Body of pancreas (tissue), 4 donors: ENCODE measurements at regions not wholly inside any gene's neighbourhood (a gene's known extent, or its start where the extent isn't known, plus 50 kb on each side); places are given as distances from the start of the nearest gene placed in this dataset.

Experiments
- ATAC-seq: fragments of 150-250 bp; one replicate; pipeline ENCODE4 v1.9.1; 2016
- DNase-seq, 4 donors: peaks; one replicate each; pipeline ENCODE4 v3.0.0-alpha.2; 2019
- H3K27ac ChIP-seq, 4 donors: fragments of 200-600 bp; sonication (generic); 1 replicate in 3 of 4; 2 replicates in 1 of 4; pipeline versions ENCODE4 v1.5.1 to v1.6.1; 2016 to 2019; ENCODE audit warnings: mild to moderate bottlenecking in 1 of 4, mixed read lengths in 1 of 4, moderate library complexity in 1 of 4
- H3K27me3 ChIP-seq, 2 donors: fragments of 200-600 bp; sonication (generic); one replicate each; pipeline ENCODE4 v1.6.0; 2016; ENCODE audit warnings: mild to moderate bottlenecking in 1 of 2
- H3K36me3 ChIP-seq, 2 donors: fragments of 200-600 bp; sonication (generic); replicated peaks in 1 of 2; 2 replicates each; pipeline ENCODE4 v1.5.1; 2016; ENCODE audit warnings: low read depth in 2 of 2; ENCODE audit not compliant: insufficient read depth in 1 of 2
- H3K4me1 ChIP-seq: fragments of 200-600 bp; sonication (generic); one replicate; pipeline ENCODE4 v1.6.0; 2016
- H3K4me3 ChIP-seq, 2 donors: fragments of 200-600 bp; sonication (generic); 1 replicate in 1 of 2; 2 replicates in 1 of 2; pipeline ENCODE4 v1.5.1; 2016 to 2019
- H3K9me3 ChIP-seq, 3 donors: fragments of 200-600 bp; sonication (generic); 1 replicate in 2 of 3; 2 replicates in 1 of 3; pipeline ENCODE4 v1.5.1; 2016
- CTCF ChIP-seq, 7 experiments: fragments of 450-650 bp in 4 of 7; fragments of 200-600 bp in 3 of 7; sonication (generic) in 3 of 7; IDR thresholded peaks; one replicate each; pipeline ENCODE4 v1.5.1; 2016 to 2019; ENCODE audit warnings: antibody characterized with exemption in 7 of 7
- POLR2A ChIP-seq, 3 donors: fragments of 450-650 bp; IDR thresholded peaks; one replicate each; pipeline ENCODE4 v1.6.1; 2016; ENCODE audit warnings: antibody characterized with exemption in 3 of 3, mild to moderate bottlenecking in 2 of 3
- WGBS, 2 donors: methylation state at CpG; one replicate each; pipeline ENCODE4 v1.1.5; 2017; 5-methylcytosine and 5-hydroxymethylcytosine counted together
- intact Hi-C: fragments of 100-400 bp; cut with DNase I; formaldehyde crosslinking; loops from one replicate; pipeline ENCODE4 v1.15.1; 2023

GRCh38 chr12:125650587-125650986 lies 585.4 kb downstream of the AACS start:
- H3K27me3 ChIP-seq: no peaks in the 10 kb centered on the region
- WGBS, 2 donors: 75 to 85% methylated on average over 19 of the region's 19 CpGs
- ATAC-seq (no peak), DNase-seq (no peak)
- intact Hi-C loops: no loop called here
- H3K9me3 ChIP-seq: no peaks in the 10 kb centered on the region
- no peaks in the 10 kb centered on the region for H3K4me1 ChIP-seq
- H3K36me3 ChIP-seq: no peaks in the 10 kb centered on the region
- TF ChIP-seq POLR2A (IDR thresholded peaks at IDR 0.05) (no peak), CTCF (IDR thresholded peaks at IDR 0.05) (no peak)
- no peak overlapping the region for H3K27ac ChIP-seq
- no peak overlapping the region for H3K4me3 ChIP-seq

GRCh38 chr12:125651625-125652024 lies 586.4 kb downstream of the AACS start:
- ATAC-seq: no peak
- H3K9me3 ChIP-seq: no peaks in the 10 kb centered on the region
- WGBS, 2 donors: 61 to 68% methylated on average over 4 of the region's 4 CpGs

GRCh38 chr12:125652681-125653080 lies 587.4 kb downstream of the AACS start:
- Histone ChIP-seq H3K27ac (no peak overlapping the region), H3K27me3 (no peaks in the 10 kb centered on the region), H3K9me3 (no peaks in the 10 kb centered on the region), H3K4me3 (no peak overlapping the region), H3K36me3 (no peaks in the 10 kb centered on the region), H3K4me1 (no peaks in the 10 kb centered on the region)
- ATAC-seq (no peak), DNase-seq (no peak)
- WGBS, 2 donors: 60 to 65% methylated on average over 6 of the region's 6 CpGs
- TF ChIP-seq POLR2A (IDR thresholded peaks at IDR 0.05) (no peak), CTCF (IDR thresholded peaks at IDR 0.05) (no peak)
- intact Hi-C loops: no loop called here

More at GRCh38 chr12:125651625-125652024, 586.4 kb downstream of the AACS start:
- no peak overlapping the region for H3K27ac ChIP-seq
- intact Hi-C loops: no loop called here
- TF ChIP-seq POLR2A (IDR thresholded peaks at IDR 0.05): no peak
- no peak for TF ChIP-seq CTCF (IDR thresholded peaks at IDR 0.05)
- DNase-seq: no peak
- H3K4me1 ChIP-seq: no peaks in the 10 kb centered on the region
- H3K4me3 ChIP-seq: no peak overlapping the region
- H3K36me3 ChIP-seq: no peaks in the 10 kb centered on the region
- H3K27me3 ChIP-seq: no peaks in the 10 kb centered on the region

- Histone ChIP-seq H3K27ac (no peak overlapping the region), H3K4me1 (no peaks in the 10 kb centered on the region), H3K27me3 (no peaks in the 10 kb centered on the region), H3K9me3 (no peaks in the 10 kb centered on the region), H3K36me3 (no peaks in the 10 kb centered on the region), H3K4me3 (no peak overlapping the region)
- DNase-seq (no peak), ATAC-seq (no peak)
- intact Hi-C loops: no loop called here
- 72 to 77% methylated on average over 3 of the region's 3 CpGs for WGBS, 2 donors
- no peak for TF ChIP-seq CTCF (IDR thresholded peaks at IDR 0.05)
- TF ChIP-seq POLR2A (IDR thresholded peaks at IDR 0.05): no peak
Measured at GRCh38 chr12:125657681-125658080, 592.4 kb downstream of the AACS start.

- H3K4me1 ChIP-seq: no peaks in the 10 kb centered on the region
- H3K27ac ChIP-seq: no peak overlapping the region
- intact Hi-C loops: no loop called here
- ATAC-seq (no peak), DNase-seq (no peak)
- no peaks in the 10 kb centered on the region for H3K27me3 ChIP-seq
- no peaks in the 10 kb centered on the region for H3K9me3 ChIP-seq
- no peak overlapping the region for H3K4me3 ChIP-seq
- TF ChIP-seq POLR2A (IDR thresholded peaks at IDR 0.05) (no peak), CTCF (IDR thresholded peaks at IDR 0.05) (no peak)
- 58 to 71% methylated on average over 11 of the region's 11 CpGs for WGBS, 2 donors
- H3K36me3 ChIP-seq: no peaks in the 10 kb centered on the region
Measured at GRCh38 chr12:125674554-125675338, 609.5 kb downstream of the AACS start.
